ENCODE measurements at regions not wholly inside any gene's neighbourhood (a gene's known extent, or its start where the extent isn't known, plus 50 kb on each side); places are given as distances from the start of the nearest gene placed in this dataset.

DNA sequence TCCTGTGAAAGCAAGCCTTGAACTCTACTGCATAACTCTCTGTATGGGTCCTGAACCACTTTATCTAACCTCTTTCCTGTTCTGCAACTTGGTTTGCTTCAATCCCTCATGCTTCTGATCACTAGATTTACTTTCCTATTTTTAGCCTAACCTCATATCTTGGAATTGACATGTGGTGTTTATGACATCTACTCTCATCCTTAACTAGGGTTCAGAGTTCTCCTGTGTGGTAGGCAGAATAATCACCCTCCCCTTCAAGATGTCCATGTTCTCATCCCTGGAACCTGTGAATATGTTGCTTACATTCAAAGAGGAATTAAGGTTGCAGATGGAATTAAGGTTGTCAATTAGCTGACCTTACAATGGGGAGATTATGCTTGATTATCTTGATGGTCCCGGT, 67.4 kb upstream of the STXBP6 start:
- H3K27me3 ChIP-seq (ENCODE audit: control insufficient read depth, low read length): no peaks in the 10 kb centered on the region
- H3K79me2 ChIP-seq (ENCODE audit: control insufficient read depth, low read length): no peaks in the 10 kb centered on the region
- H3K9me2 ChIP-seq (replicated peaks; ENCODE audit: control insufficient read depth, low read length): no peaks in the 10 kb centered on the region
- H3K27ac ChIP-seq (ENCODE audit: low read depth, low read length): no peak overlapping the region
- no peaks in the 10 kb centered on the region for H3K9me3 ChIP-seq (ENCODE audit: control insufficient read depth, insufficient read depth, low read length)
- H3K36me3 ChIP-seq (ENCODE audit: control insufficient read depth, low read length): no peaks in the 10 kb centered on the region
- no peak overlapping the region for H3K4me2 ChIP-seq (ENCODE audit: low read length)
- no peak overlapping the region for H3K4me3 ChIP-seq (ENCODE audit: low read length)
- no peaks in the 10 kb centered on the region for H4K20me1 ChIP-seq (ENCODE audit: control insufficient read depth, insufficient read depth, low read depth, low read length)
- TF ChIP-seq EZH2phosphoT487 (IDR thresholded peaks at IDR 0.05; ENCODE audit: borderline replicate concordance, low read length): no peak
- TF ChIP-seq, protein P1, sequence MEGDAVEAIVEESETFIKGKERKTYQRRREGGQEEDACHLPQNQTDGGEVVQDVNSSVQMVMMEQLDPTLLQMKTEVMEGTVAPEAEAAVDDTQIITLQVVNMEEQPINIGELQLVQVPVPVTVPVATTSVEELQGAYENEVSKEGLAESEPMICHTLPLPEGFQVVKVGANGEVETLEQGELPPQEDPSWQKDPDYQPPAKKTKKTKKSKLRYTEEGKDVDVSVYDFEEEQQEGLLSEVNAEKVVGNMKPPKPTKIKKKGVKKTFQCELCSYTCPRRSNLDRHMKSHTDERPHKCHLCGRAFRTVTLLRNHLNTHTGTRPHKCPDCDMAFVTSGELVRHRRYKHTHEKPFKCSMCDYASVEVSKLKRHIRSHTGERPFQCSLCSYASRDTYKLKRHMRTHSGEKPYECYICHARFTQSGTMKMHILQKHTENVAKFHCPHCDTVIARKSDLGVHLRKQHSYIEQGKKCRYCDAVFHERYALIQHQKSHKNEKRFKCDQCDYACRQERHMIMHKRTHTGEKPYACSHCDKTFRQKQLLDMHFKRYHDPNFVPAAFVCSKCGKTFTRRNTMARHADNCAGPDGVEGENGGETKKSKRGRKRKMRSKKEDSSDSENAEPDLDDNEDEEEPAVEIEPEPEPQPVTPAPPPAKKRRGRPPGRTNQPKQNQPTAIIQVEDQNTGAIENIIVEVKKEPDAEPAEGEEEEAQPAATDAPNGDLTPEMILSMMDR (IDR thresholded peaks at IDR 0.05; ENCODE audit: low read depth, low read length, poor library complexity, severe bottlenecking): no peak
- no peaks in the 10 kb centered on the region for H3F3A ChIP-seq (ENCODE audit: control insufficient read depth, insufficient read depth)
- H3K4me1 ChIP-seq (ENCODE audit: control insufficient read depth, low read length): no peaks in the 10 kb centered on the region

DNA sequence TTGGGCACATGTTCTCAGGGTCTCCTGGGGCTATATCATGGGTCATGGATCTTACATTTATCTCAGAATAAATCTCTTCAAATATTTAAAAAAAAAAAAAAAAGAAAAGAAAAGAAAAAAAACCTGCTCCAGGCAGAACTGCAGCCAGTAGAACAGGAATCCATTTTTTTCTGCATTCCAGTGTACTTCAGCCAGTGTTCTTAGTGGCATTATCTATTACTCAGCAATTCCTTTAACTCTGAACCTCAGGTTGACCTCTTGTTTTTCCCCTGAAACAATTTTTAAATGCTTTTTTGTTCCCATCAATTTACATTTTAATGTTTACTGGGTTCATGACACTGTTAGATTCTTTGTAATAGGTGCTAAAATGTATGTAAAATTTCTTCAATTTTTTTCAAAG, 66.7 kb upstream of the STXBP6 start:
- no peak overlapping the region for H3K4me2 ChIP-seq (ENCODE audit: low read length)
- no peak overlapping the region for H3K27ac ChIP-seq (ENCODE audit: low read depth, low read length)
- no peaks in the 10 kb centered on the region for H3K36me3 ChIP-seq (ENCODE audit: control insufficient read depth, low read length)
- TF ChIP-seq, protein P1 (IDR thresholded peaks at IDR 0.05; ENCODE audit: low read depth, low read length, poor library complexity, severe bottlenecking): no peak
- TF ChIP-seq EZH2phosphoT487 (IDR thresholded peaks at IDR 0.05; ENCODE audit: borderline replicate concordance, low read length): no peak
- no peaks in the 10 kb centered on the region for H3K4me1 ChIP-seq (ENCODE audit: control insufficient read depth, low read length)
- H4K20me1 ChIP-seq (ENCODE audit: control insufficient read depth, insufficient read depth, low read depth, low read length): no peaks in the 10 kb centered on the region
- H3K9me3 ChIP-seq (ENCODE audit: control insufficient read depth, insufficient read depth, low read length): no peaks in the 10 kb centered on the region
- no peaks in the 10 kb centered on the region for H3F3A ChIP-seq (ENCODE audit: control insufficient read depth, insufficient read depth)
- no peaks in the 10 kb centered on the region for H3K79me2 ChIP-seq (ENCODE audit: control insufficient read depth, low read length)
- H3K9me2 ChIP-seq (replicated peaks; ENCODE audit: control insufficient read depth, low read length): no peaks in the 10 kb centered on the region
- no peak overlapping the region for H3K4me3 ChIP-seq (ENCODE audit: low read length)
- no peaks in the 10 kb centered on the region for H3K27me3 ChIP-seq (ENCODE audit: control insufficient read depth, low read length)

DNA sequence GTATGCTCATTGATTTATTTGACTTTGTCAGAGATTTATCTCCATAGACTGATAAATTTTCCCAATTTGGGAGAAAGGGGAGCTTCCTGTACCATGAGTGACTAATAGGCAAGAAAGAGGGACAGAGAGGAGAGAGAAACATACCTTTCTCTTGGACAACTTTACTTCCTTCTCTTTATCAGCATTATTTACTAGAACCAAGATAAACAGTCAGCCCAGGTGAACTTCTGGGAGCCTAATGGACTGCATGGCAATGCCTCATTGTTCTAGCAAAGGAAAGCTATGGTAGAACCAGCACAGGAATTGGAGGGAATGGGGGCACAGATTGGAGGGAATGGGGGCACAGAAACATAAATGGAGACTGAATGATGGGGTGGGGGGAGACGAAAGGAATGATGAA, 63.4 kb upstream of the STXBP6 start:
- no peak overlapping the region for H3K4me2 ChIP-seq (ENCODE audit: low read length)
- H3K27me3 ChIP-seq (ENCODE audit: control insufficient read depth, low read length): no peaks in the 10 kb centered on the region
- no peak overlapping the region for H3K4me3 ChIP-seq (ENCODE audit: low read length)
- no peaks in the 10 kb centered on the region for H3K79me2 ChIP-seq (ENCODE audit: control insufficient read depth, low read length)
- H3K9me3 ChIP-seq (ENCODE audit: control insufficient read depth, insufficient read depth, low read length): no peaks in the 10 kb centered on the region
- H3K36me3 ChIP-seq (ENCODE audit: control insufficient read depth, low read length): no peaks in the 10 kb centered on the region
- H3K4me1 ChIP-seq (ENCODE audit: control insufficient read depth, low read length): no peaks in the 10 kb centered on the region
- H3F3A ChIP-seq (ENCODE audit: control insufficient read depth, insufficient read depth): no peaks in the 10 kb centered on the region
- H4K20me1 ChIP-seq (ENCODE audit: control insufficient read depth, insufficient read depth, low read depth, low read length): no peaks in the 10 kb centered on the region
- no peak overlapping the region for H3K27ac ChIP-seq (ENCODE audit: low read depth, low read length)
- H3K9me2 ChIP-seq (replicated peaks; ENCODE audit: control insufficient read depth, low read length): no peaks in the 10 kb centered on the region
- TF ChIP-seq EZH2phosphoT487 (IDR thresholded peaks at IDR 0.05; ENCODE audit: borderline replicate concordance, low read length): no peak
- TF ChIP-seq, protein P1 (IDR thresholded peaks at IDR 0.05; ENCODE audit: low read depth, low read length, poor library complexity, severe bottlenecking): no peak
